ENCODE measurements at regions not wholly inside any gene's neighbourhood (a gene's known extent, or its start where the extent isn't known, plus 50 kb on each side); places are given as distances from the start of the nearest gene placed in this dataset.

- POLR2A ChIA-PET, result no interaction called here
- DNase-seq (ENCODE audit: extremely low spot score), result no peak
- CTCF ChIA-PET, result interaction anchor here (0.6 to 6.1 kb wide), 8 partner anchors 9 to 226 kb away, joined by 3 to 70 read pairs (median 6); partner anchors contain the start of gene TTC12
- no peak for TF ChIP-seq CTCF (IDR thresholded peaks at IDR 0.05; ENCODE audit: control extremely low read depth, extremely low read depth, low read depth, missing control alignments)
Measured at GRCh38 chr11:113531083-113531482, 55.9 kb upstream of the DRD2 start.

DNA sequence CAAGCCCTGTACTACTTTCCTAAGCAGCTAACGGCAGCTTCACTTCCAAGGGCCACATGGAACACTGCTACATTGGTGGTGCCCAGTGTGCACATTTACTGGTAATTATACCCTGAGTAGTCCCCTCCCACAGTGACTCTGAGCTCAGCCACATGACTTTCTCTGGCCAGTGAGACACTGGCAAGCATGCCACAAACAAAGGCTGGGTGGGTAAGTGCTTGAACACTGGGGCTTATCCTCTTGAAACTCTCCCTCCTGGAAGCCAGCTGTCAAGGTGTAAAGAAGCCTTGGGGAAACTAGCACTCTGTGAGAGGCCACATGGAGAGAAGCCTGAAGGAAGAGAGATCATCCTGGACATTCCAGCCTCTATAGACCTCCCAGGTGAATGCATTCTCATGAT is 54.4 kb upstream of the DRD2 start:
- ChIA-PET CTCF (interaction anchor here (0.8 to 6.1 kb wide), 5 partner anchors 9 to 224 kb away, joined by 3 to 70 read pairs (median 4); no protein-coding TSS in a partner anchor), POLR2A (no interaction called here)
- no peak for DNase-seq (ENCODE audit: extremely low spot score)
- no peak for TF ChIP-seq CTCF (IDR thresholded peaks at IDR 0.05; ENCODE audit: control extremely low read depth, extremely low read depth, low read depth, missing control alignments)

GRCh38 chr11:113528982-113529381 is 53.8 kb upstream of the DRD2 start:
- POLR2A ChIA-PET, result no interaction called here
- no peak for DNase-seq (ENCODE audit: extremely low spot score)
- CTCF ChIA-PET, result interaction anchor here (0.8 to 6.1 kb wide), 5 partner anchors 8 to 224 kb away, joined by 3 to 70 read pairs (median 4); no protein-coding TSS in a partner anchor

DNA sequence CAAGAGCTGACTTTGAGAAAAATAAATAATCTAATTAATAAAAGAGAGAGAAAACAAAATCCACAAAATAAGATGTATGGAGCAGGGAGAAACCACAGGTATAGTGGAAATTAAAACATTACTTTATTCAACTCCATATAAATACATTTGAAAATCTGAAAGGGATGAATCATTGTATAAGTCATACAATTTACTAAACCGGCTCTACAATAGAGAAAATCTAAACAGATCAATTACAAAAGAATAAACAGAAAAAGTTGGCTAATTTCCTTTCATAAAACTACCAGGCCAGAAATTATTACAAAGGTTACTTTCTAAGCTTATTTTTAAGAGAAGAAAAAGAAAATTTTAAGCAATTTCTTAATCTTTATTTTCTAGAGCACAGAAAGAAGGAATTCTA is 51.3 kb upstream of the DRD2 start:
- ChIA-PET POLR2A (no interaction called here), CTCF (interaction anchor here (1.3 to 2.4 kb wide), 2 partner anchors 17 to 221 kb away, joined by 4 to 8 read pairs; no protein-coding TSS in a partner anchor)
- no peak for DNase-seq (ENCODE audit: extremely low spot score)
- no peak for TF ChIP-seq CTCF (IDR thresholded peaks at IDR 0.05; ENCODE audit: control extremely low read depth, extremely low read depth, low read depth, missing control alignments)

More at GRCh38 chr11:113528982-113529381, 53.8 kb upstream of the DRD2 start:
- no peak for TF ChIP-seq CTCF (IDR thresholded peaks at IDR 0.05; ENCODE audit: control extremely low read depth, extremely low read depth, low read depth, missing control alignments)

Measured in GM10248 (cell line).